ENCODE measurements at regions not wholly inside any gene's neighbourhood (a gene's known extent, or its start where the extent isn't known, plus 50 kb on each side); places are given as distances from the start of the nearest gene placed in this dataset.

DNA sequence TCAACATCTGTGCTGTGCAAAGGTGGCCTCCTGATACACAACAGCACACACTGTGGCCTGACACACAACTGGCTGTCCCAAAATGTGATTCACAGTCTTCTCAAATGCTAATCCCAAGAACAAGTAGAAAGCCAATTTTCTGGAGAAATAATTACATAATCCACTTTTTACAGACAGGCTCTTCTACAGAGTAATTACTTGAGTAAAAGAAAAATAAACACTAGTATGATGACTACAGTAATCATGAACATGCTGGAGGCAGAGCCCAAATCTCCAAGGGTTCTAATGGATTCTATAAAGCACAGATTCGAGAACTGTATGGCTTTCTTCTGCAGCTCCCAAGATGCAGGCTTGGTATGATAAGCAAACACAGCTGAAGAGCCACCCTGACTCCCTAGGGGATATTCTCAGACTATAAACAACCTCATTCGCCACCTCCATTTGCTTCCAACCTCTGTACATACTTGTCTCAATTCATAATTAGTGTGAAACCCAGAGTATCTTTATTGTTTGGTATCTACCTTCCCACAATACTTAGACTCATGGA is 81.9 kb downstream of the SIPA1L2 start:
- no peak overlapping the region for H3K18ac ChIP-seq (ENCODE audit: insufficient read length, low read depth, low read length)
- no peak overlapping the region for H3K9ac ChIP-seq (ENCODE audit: extremely low read depth, insufficient read length, low read length)
- no peak overlapping the region for H2AK5ac ChIP-seq (ENCODE audit: insufficient read length, low read length)
- no peaks in the 10 kb centered on the region for H3K79me1 ChIP-seq (ENCODE audit: insufficient read depth, low read depth, low read length, poor library complexity, severe bottlenecking)
- H2BK15ac ChIP-seq (ENCODE audit: low read depth, low read length): no peak overlapping the region
- H3K79me2 ChIP-seq (ENCODE audit: insufficient read depth, low read length): no peaks in the 10 kb centered on the region
- no peak overlapping the region for H2BK5ac ChIP-seq (ENCODE audit: insufficient read length, low read length)
- no peak overlapping the region for H3T11ph ChIP-seq (ENCODE audit: low read length)
- peaks cover 13% of the 10 kb centered on the region; the same call in 1 of the 2 replicates for H3K4me1 ChIP-seq (ENCODE audit: insufficient read depth, low read length)
- no peak for DNase-seq
- H4K8ac ChIP-seq (replicated peaks; ENCODE audit: insufficient read length, low read depth, low read length): no peak overlapping the region
- no peak overlapping the region for H4K91ac ChIP-seq (ENCODE audit: insufficient read length, low read depth, low read length)
- TF ChIP-seq, protein P1, sequence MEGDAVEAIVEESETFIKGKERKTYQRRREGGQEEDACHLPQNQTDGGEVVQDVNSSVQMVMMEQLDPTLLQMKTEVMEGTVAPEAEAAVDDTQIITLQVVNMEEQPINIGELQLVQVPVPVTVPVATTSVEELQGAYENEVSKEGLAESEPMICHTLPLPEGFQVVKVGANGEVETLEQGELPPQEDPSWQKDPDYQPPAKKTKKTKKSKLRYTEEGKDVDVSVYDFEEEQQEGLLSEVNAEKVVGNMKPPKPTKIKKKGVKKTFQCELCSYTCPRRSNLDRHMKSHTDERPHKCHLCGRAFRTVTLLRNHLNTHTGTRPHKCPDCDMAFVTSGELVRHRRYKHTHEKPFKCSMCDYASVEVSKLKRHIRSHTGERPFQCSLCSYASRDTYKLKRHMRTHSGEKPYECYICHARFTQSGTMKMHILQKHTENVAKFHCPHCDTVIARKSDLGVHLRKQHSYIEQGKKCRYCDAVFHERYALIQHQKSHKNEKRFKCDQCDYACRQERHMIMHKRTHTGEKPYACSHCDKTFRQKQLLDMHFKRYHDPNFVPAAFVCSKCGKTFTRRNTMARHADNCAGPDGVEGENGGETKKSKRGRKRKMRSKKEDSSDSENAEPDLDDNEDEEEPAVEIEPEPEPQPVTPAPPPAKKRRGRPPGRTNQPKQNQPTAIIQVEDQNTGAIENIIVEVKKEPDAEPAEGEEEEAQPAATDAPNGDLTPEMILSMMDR (conservative IDR thresholded peaks at IDR 0.05): no peak
- no peak overlapping the region for H3K27ac ChIP-seq (ENCODE audit: insufficient read length, low read depth, low read length)
- no peak overlapping the region for H4K5ac ChIP-seq (ENCODE audit: insufficient read length, low read depth, low read length)
- H3K56ac ChIP-seq (ENCODE audit: insufficient read length, low read depth, low read length): no peak overlapping the region
- H3K4ac ChIP-seq (ENCODE audit: low read depth, low read length): no peak overlapping the region
- no peak overlapping the region for H3K14ac ChIP-seq (ENCODE audit: insufficient read depth, low read length)
- H3K9me3 ChIP-seq (ENCODE audit: control insufficient read depth, low read depth, low read length): no peaks in the 10 kb centered on the region
- Mint-ChIP-seq H3K4me1 (peaks cover 48 to 51% of the 10 kb centered on the region in 2 experiments), H3K27me3 (ENCODE audit: low read depth) (no peaks in the 10 kb centered on the region; the same call in 1 of the 2 replicates), H3K27ac (no peak overlapping the region), H3K9me3 (no peaks in the 10 kb centered on the region), H3K4me3 (no peak overlapping the region), H3K36me3 (ENCODE audit: insufficient read depth in 1 of 3, low read depth in 3 of 3) (no peaks in the 10 kb centered on the region; a peak in 1 of 7 replicates)
- H3K4me2 ChIP-seq (ENCODE audit: insufficient read depth, insufficient read length, low read length): no peak overlapping the region
- no peak overlapping the region for H2BK120ac ChIP-seq (ENCODE audit: low read depth, low read length, poor library complexity, severe bottlenecking)
- no peak overlapping the region for H2AFZ ChIP-seq (ENCODE audit: low read length)
- WGBS (ENCODE audit: extremely low coverage, insufficient read length, low lambda C conversion rate): no CpG with 5 or more reads among the region's 2 CpGs
- H2BK12ac ChIP-seq (ENCODE audit: insufficient read length, low read depth, low read length): no peak overlapping the region
- H3K27me3 ChIP-seq (ENCODE audit: insufficient read depth, low read length): no peaks in the 10 kb centered on the region
- H4K20me1 ChIP-seq (ENCODE audit: control insufficient read depth, insufficient read depth, insufficient read length): no peaks in the 10 kb centered on the region
- H3K23me2 ChIP-seq (ENCODE audit: insufficient read length, low read depth, low read length, poor library complexity, severe bottlenecking): no peaks in the 10 kb centered on the region
- H3K23ac ChIP-seq (ENCODE audit: insufficient read length, low read depth, low read length): no peak overlapping the region
- H2BK20ac ChIP-seq (ENCODE audit: low read depth, low read length, poor library complexity, severe bottlenecking): no peak overlapping the region
